Anterior cingulate cortex (tissue), 58 donors: ENCODE measurements at regions not wholly inside any gene's neighbourhood (a gene's known extent, or its start where the extent isn't known, plus 50 kb on each side); places are given as distances from the start of the nearest gene placed in this dataset.
A peak's percentile ranks its signal among the peaks of the same experiment; 100 is the strongest.

Experiments
- DNase-seq, 58 donors: peaks; one replicate each; lab custom pipeline; 2025; lab: John Stamatoyannopoulos, UW

DNA sequence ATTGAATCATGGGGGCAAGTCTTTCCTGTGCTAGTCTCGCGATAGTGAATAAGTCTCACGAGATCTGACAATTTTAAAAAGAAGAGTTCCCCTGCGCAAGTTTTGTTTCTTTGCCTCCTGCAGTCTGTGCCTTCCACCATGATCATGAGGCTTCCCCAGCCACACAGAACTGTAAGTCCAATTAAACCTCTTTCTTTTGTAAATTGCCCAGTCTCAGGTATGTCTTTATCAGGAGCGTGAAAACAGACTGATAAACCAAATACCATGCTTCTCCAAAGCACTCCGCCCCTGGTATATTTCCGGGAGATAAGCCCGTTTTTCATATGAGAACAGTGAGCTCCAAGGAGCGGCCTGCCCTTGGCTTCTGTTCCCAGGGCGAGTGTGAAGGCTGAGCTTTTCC, 118.9 kb downstream of the EVX1 start:
- DNase-seq = no peak

DNA sequence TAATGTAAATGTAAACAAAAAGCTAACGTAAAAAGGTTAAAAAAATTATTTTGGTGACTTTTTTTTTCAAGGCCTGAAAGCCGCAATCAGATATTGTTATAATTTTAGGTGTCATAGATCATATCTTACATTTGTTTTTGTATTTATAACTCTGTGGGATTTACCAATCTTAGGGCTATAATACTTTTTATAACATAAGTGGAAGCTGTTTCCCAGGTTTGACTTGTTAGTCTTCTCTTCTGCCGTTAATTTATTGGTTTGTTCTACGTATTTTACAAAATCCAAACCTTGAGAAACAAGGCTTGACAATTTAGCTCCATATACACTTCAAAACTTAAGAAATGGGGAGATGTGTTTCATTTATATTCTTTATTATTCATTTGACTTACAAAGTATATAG, 119.4 kb downstream of the EVX1 start:
- DNase-seq = no peak

DNA sequence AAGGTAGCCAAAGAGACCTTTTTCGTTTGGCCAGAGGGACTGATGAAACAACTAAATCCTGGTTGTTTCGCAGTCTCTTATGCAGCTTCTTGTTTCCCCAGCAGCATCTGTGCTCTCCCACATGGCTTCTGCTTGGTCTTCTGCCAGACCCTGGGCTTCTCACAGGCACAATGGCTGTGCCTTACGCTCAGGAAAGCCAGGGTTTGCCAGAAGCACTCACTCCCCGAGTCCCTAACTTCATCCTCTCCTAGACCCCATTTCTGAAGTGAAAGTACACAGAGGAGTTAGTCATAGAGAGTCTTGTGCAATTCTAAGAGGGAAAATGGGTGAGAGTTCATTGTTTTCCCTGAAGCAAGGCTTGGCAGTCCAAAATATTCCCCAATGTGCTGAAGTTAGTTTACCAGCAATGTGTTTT, 121.7 kb downstream of the EVX1 start:
- DNase-seq = peak in 51 of 58 donors; percentile 2 to 75 (median 30)

DNA sequence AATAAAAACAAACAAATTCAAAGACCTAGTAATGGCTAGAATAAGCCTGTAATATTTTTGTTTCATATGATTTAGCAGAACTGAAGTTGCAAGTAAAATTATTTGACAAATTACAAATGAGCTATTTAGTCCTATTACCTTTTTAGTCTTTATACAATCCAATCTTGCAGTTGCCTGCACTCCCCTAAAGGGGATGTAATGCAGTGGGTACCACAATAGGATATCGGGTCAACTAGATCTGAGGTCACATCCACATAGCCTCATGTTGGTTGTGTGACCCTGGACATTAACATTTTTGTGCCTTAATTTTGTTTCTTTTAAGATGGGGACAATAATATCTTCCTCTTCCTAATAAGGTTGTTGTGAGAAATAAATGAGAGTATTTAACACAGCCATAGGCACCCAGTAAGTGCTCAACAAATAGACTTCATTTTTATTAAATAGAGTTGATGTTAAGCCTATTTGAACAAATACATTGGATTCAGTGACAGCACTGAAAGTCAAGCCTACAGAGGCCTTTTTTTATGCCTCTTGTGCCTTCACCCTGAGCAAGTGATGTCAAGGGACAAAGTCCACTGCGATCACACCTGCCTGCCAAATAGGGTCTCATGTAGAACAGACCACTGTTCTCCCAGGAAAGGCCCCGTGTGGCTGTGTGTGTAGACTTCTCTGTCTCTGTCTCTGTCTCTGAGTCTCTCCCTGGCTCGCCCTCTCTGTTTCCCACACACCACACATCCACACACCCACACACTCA, 124.8 kb downstream of the EVX1 start:
- DNase-seq = no peak

DNA sequence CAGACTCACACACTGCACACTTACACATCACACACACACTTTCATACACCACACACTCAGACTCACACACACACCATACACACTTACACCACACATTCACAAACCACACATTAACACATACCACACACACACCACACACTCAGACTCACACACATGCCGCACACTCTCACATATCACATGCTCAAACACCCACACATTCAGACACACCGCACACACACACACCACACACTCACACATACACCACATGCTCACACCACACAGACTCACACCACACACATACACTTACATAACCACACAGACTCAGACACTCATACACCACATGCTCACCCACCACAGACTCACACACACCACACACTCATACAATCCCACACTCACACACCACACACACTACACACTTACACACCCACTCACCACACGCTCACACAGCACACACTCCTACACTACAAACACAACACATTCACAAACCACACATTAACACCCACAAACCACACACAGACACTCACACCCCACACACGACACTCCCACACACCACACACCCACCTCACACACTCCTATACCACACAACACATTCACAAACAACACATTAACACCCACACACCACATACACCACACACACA, 125.4 kb downstream of the EVX1 start:
- no peak for DNase-seq

DNA sequence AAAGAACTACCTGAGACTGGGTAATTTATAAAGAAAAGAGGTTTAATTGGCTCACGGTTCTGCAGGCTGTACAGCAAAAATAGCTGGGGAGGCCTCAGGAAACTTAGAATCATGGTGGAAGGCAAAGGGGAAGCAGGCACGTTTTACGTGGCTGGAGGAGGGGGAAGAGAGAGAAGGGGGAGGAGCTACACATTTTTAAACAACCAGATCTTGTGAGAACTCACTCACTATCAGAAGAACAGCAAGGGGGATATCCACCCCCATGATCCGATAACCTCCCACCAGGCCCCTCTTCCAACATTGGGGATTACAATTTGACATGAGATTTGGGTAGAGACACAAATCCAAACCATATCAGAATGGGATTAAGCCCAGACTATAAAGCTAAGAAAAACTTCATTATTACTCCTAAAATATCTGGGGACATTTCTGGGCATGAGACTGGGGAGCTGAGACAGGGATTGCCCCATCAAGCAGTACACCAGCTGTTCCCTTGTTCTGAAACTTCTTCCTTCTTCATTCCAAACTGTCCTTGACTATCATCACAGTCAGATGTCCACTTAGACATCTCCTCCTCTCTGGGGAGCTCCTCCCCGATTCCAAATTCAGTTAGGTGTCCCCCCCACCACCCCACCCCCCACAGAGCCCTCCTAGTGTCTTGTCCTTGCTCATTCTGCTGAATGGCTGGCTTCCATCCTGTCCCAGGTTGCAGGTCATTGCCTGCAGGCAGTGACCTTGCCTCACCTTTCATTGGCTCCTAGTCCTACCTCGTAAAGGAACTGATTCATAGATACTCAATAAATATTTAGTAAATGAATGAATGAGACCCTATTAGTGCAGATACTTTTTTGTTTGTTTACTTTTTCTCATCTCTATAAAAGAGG, 132.6 kb downstream of the EVX1 start:
- DNase-seq = no peak

DNA sequence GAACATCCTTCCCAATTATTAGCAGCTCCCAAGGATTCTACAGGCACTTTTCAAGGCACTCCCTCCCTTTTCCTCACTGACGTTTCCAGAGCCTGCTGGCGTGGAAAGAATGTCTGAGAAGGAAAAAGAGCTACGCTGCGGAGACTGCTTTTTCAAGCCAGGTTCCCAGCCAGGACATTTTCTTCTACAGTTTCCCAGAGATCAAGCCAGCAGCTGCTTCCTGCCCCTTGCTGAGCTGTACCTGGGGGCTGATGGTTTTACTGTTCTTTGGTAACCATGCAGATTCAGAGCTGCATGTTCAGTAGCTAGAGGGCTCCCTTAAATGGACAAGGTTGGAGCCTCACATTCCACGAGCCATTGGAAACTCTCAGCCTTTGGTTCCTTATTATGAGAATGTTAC, 133.4 kb downstream of the EVX1 start:
- DNase-seq = peak in 1 of 58 donors; percentile 8

DNA sequence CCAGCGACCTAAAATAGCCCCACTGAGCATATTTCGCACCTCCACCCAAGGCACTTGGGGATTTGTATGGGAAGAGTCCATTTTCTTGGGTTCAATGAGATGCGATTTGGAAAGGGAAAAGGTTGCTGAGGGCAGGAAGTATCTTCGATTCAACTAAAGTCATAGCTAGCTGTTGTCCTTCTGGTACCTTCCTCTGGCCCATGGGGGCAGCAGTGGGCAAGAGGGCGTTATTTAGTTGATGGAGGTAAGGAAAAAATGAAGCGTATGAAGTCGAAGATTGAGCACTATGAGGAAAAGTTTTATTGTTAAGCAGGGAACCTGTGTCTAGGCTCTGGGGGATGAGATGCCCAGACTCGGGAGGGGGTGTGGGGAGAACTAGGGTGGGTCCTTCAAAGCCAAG, 135.4 kb downstream of the EVX1 start:
- no peak for DNase-seq

DNA sequence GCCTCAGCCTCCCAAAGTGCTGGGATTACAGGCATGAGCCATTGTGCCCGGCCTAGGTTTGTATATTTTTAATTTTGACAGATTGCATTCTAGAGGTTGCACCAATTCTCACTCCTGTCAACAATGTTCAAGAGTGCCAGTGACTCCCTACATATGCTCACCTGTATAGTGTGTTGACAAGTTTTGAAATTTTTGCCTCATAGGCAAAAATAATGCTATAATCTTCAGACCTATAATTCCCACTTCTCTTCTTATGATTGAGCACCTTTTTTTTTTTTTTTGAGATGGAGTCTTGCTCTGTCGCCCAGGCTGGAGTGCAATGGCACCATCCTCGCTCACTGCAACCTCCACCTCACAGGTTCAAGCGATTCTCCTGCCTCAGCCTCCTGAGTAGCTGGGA, 139.7 kb downstream of the EVX1 start:
- DNase-seq = no peak

DNA sequence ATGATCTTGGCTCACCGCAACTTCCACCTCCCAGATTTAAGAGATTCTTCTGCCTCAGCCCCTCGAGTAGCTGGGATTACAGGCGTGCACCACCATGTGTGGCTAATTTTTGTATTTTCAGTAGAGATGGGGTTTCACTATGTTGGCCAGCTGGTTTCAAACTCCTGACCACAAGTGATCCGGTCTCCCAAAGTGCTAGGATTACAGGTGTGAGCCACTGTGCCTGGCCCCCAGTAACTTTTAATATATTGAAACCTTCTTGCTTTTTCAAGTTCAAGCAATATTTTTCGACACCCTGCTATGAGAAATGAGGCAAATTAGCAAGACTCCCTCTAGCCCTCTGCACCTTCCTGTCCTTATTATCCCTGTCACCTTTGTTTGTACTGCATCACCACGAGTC, 144.0 kb downstream of the EVX1 start:
- no peak for DNase-seq

DNA sequence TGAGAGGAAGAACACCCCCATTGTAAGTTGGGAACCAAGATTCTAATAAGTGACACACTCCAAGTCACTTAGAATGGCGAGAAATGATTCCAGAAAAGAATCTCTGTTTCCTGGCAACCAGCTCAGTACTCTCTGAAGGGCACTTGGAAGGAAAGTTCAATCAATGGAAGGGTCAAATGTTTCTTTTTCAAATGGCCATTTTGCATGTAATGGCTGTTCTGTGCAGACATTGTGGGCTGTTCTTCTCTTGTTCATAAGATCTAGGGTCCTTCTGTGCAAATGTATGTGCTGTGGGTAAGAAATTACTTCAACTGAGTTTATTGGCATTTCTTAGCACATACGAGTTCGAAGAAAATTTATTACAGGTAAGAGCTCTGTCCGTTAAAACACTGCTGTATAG, 145.3 kb downstream of the EVX1 start:
- DNase-seq = no peak

DNA sequence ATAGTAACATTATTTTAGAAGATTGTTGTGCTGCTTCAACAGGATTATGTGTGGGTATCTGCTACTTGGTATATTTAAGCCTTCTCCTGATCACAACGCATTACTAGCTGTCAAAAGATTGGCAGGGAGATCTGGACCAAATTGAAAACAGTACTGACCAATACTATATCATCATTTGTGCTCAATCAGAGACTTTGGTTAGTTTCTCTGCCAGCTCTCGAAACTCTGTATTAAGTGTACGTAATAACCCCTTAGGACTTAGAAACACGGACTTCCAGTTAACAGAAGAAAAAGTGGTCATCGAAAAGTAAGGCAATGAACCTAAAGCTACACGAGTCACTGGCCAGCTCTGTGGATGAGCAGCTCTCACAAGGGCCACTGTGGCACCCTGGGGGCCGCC, 146.0 kb downstream of the EVX1 start:
- DNase-seq = no peak

DNA sequence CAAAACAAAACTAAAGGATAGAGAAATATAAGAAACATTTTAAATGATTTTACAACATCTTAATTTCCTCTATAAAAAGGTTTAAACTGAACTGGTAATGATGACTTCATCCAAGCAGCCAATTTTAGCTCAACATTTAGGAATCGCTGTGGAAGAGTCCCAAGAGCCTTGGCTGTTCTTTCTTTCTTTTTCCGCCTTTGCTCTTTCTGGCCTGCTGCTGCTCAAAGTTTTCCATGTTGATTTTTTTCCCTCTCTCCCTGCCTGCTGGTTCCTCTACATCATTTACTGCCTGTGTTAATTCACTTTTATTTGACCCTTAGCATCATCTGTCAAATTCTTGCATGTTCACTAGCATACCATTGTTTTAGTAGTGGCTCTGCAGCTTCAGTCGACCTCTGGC, 146.9 kb downstream of the EVX1 start:
- DNase-seq = no peak

DNA sequence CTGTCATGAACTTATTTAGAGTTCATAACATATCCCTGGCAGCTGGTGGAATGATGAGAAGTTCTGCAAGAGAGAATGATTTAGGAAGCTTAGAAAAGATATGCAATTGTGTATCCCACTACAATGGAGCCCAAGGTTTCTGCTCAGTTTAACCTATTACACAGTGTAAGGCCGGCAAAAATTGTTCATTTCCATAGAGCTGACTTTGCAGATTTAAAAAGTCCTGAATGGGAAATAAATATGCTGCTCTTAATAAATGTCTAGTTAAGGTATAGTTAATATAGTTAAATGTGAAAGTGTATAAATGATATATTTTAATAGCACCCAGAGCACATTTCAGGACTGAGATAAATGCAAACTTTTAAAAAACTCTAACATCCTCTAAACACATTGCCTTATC, 149.9 kb downstream of the EVX1 start:
- DNase-seq = no peak

DNA sequence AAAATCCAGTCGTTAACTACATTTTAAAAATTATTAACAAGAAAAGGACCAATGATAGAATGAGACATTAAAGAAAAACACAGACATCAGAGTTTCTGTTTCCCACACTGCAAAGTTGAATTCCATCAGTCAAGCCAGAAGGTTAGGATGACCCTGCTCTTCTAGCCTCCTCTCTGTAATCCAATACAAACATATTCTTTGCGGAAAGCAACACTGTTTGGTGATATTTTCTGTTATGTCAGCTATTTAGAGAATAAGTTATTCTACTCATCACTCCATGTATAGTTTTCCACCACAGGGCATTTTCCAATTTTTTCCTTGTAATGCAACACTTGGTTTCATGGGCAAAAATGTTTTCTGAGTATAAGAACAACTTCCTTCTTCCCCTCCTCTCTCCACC, 152.3 kb downstream of the EVX1 start:
- no peak for DNase-seq

DNA sequence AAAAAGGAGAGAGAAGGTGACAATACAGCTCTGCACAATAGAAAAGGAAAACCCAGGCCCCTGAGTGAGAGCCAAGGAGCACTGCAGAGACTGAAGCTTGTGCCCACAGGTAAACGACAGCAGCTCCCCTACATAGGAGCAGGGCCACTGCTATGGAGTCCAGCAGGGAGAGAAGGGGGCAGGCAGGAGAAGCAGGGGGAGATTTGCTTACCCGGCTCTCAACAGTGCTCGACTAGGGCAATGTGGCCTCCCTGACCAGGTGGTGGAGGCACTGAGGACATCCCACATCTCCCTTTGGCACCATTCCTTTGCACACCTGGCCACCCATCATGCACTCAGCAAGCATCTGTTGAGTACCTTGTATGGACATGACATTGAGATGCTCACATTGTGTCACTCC, 153.0 kb downstream of the EVX1 start:
- DNase-seq = no peak

DNA sequence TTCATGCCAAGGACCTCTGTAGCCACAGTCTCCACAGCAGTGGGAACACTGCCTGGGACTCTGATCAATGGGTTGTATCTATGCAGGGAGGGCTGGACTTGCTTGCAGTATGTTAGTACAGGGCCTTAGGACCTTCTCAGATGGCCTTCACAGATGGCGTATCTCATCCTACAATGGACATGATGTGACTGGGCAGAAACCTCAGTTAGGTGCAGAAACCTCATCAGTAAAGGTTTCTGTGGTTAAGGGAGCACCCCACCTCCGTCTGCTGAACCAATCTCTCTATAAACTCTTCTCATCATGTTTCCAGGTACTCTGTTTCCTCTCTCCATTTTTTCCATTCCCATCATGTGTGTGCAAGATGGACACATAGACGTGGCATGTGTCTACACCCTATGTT, 154.9 kb downstream of the EVX1 start:
- no peak for DNase-seq

DNA sequence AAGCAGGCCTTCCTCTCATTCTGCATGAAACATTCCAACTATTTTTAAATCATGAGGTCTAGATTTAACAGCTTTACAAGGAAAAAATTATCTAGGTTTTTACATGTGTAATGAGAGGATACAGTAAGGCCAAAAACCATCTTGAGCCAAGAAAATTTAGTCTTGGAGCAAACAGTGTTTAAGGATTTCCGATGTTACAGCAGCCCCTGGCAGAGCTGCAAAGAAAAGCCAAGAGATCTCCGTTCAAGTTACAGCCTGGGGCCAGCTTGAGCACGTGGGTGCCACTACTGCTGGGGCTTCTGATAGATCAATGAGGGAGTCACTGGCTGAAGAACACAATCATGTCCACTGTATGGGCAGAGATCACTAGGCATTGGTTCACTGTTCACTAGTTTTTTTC, 156.2 kb downstream of the EVX1 start:
- no peak for DNase-seq

DNA sequence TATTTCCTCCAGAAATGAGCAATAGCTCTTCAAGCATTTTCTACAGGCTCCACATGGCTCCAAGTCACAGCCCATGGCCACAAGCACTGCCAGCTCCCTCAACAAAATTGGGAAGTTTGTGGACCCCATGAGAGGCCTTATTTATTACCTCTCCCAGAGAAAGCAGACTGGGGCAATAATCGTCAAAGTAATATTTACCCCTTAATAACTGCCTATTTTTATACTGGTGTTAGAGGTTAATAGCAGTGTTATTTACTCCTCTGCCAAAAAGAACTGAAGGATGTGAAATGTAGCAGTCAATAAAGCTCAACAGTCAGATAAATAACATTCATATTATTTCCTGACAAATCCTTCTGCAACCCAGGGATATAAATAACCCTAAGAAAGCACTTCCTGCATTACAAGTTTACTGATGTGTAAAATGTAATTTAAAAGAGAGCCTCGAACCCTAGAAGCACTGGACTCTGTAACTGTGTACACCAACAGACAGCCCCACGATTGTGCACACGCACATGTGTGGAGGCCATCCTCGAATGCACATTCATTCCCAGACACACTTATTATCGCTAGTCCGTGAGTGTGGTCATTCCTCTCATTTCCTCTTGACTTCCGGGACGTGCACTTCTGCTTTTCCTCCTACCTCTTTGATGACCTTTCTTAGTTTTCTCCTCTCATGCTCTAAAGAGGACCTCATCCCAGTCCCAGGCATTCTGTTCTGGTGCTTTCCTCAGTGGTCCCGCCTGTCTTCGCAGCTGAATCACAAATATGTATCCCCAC, 157.4 kb downstream of the EVX1 start:
- no peak for DNase-seq

DNA sequence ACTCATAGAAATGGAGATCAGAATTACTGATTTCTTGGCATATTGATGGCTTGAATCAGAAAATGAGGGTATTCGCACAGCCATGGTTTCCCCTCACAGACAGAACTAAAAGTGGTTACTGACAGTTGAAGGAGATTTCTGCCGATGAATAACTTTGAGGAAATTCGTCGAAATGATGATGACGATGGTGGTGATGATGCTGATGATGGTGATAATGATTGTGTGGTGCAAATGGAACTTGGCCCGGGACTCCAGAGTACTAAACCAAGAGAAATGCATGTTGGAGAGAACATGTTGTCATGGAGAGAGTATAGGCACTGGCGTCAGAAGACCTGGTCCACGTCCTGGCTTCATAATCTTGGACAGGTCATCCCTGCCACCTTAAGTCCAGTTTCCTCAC, 163.2 kb downstream of the EVX1 start:
- DNase-seq = no peak

DNA sequence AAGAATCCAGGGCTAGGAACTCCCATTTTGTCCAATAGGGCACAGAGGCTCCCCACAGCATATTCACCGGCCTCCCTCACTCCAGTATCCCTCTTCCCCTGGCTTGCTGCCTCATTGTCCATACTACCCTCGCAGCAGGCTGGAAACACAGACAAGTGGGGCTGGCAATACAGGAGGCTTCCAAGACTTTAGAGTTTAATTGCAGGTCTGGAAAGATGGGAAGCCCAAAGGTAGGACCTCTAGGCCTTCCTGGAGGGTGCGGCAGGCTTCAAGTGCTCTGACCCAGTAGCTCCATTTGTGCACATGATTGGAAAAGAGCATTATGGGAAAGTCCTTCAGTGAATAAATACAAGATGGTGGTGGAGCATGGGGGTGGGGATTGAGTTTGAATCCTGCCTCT, 166.7 kb downstream of the EVX1 start:
- DNase-seq = no peak
